ENCODE measurements at regions not wholly inside any gene's neighbourhood (a gene's known extent, or its start where the extent isn't known, plus 50 kb on each side); places are given as distances from the start of the nearest gene placed in this dataset.

- Mint-ChIP-seq H3K9me3 (no peaks in the 10 kb centered on the region), H3K27me3 (no peaks in the 10 kb centered on the region), H3K4me3 (no peak overlapping the region), H3K4me1 (peaks cover 24% of the 10 kb centered on the region), H3K27ac (no peak overlapping the region), H3K36me3 (no peaks in the 10 kb centered on the region)
- ATAC-seq: peak; percentile 55
These were observed 143.5 kb downstream of the RXFP2 start for GRCh38 chr13:31882794-31883193.

- no peak for ATAC-seq
- Mint-ChIP-seq H3K36me3 (no peaks in the 10 kb centered on the region), H3K4me1 (peaks cover 24% of the 10 kb centered on the region), H3K9me3 (no peaks in the 10 kb centered on the region), H3K27me3 (no peaks in the 10 kb centered on the region), H3K27ac (no peak overlapping the region), H3K4me3 (no peak overlapping the region)
These were observed 145.2 kb downstream of the RXFP2 start for GRCh38 chr13:31884556-31884955.

- H3K27ac Mint-ChIP-seq: no peak overlapping the region
- H3K9me3 Mint-ChIP-seq: no peaks in the 10 kb centered on the region
- ATAC-seq: no peak
- no peaks in the 10 kb centered on the region for H3K36me3 Mint-ChIP-seq
- H3K27me3 Mint-ChIP-seq: no peaks in the 10 kb centered on the region
- peaks cover 18% of the 10 kb centered on the region for H3K4me1 Mint-ChIP-seq
- no peak overlapping the region for H3K4me3 Mint-ChIP-seq
These were observed 145.6 kb upstream of the FRY start for GRCh38 chr13:31885994-31886393.

GRCh38 chr13:31887286-31887685 is 144.3 kb upstream of the FRY start:
- no peaks in the 10 kb centered on the region for H3K36me3 Mint-ChIP-seq
- no peak overlapping the region for H3K27ac Mint-ChIP-seq
- ATAC-seq: no peak
- no peaks in the 10 kb centered on the region for H3K9me3 Mint-ChIP-seq
- H3K4me1 Mint-ChIP-seq: peaks cover 14% of the 10 kb centered on the region
- H3K4me3 Mint-ChIP-seq: no peak overlapping the region
- no peaks in the 10 kb centered on the region for H3K27me3 Mint-ChIP-seq

- Mint-ChIP-seq H3K36me3 (no peaks in the 10 kb centered on the region), H3K4me3 (no peak overlapping the region), H3K9me3 (no peaks in the 10 kb centered on the region), H3K27me3 (no peaks in the 10 kb centered on the region), H3K27ac (no peak overlapping the region), H3K4me1 (peaks cover 6% of the 10 kb centered on the region)
- ATAC-seq: no peak
These were observed 140.6 kb upstream of the FRY start for GRCh38 chr13:31890946-31891345.

GRCh38 chr13:31891472-31891871 is 140.1 kb upstream of the FRY start:
- Mint-ChIP-seq H3K4me3 (no peak overlapping the region), H3K36me3 (no peaks in the 10 kb centered on the region), H3K4me1 (peaks cover 8% of the 10 kb centered on the region), H3K9me3 (no peaks in the 10 kb centered on the region), H3K27me3 (no peaks in the 10 kb centered on the region), H3K27ac (no peak overlapping the region)
- no peak for ATAC-seq

- no peaks in the 10 kb centered on the region for H3K9me3 Mint-ChIP-seq
- no peaks in the 10 kb centered on the region for H3K36me3 Mint-ChIP-seq
- H3K27me3 Mint-ChIP-seq: no peaks in the 10 kb centered on the region
- no peak overlapping the region for H3K27ac Mint-ChIP-seq
- no peak overlapping the region for H3K4me3 Mint-ChIP-seq
- peaks cover 13% of the 10 kb centered on the region for H3K4me1 Mint-ChIP-seq
- no peak for ATAC-seq
These were observed 136.6 kb upstream of the FRY start for GRCh38 chr13:31894931-31895330.

- Mint-ChIP-seq H3K27ac (no peak overlapping the region), H3K4me1 (peaks cover 13% of the 10 kb centered on the region), H3K4me3 (no peak overlapping the region), H3K9me3 (no peaks in the 10 kb centered on the region), H3K36me3 (no peaks in the 10 kb centered on the region), H3K27me3 (no peaks in the 10 kb centered on the region)
- ATAC-seq: no peak
These were observed 135.9 kb upstream of the FRY start for GRCh38 chr13:31895691-31896090.

- H3K36me3 Mint-ChIP-seq: no peaks in the 10 kb centered on the region
- no peak overlapping the region for H3K4me3 Mint-ChIP-seq
- H3K9me3 Mint-ChIP-seq: no peaks in the 10 kb centered on the region
- peaks cover 13% of the 10 kb centered on the region for H3K4me1 Mint-ChIP-seq
- no peak overlapping the region for H3K27ac Mint-ChIP-seq
- H3K27me3 Mint-ChIP-seq: no peaks in the 10 kb centered on the region
- ATAC-seq: peak; percentile 53
These were observed 135.1 kb upstream of the FRY start for GRCh38 chr13:31896427-31896826.

GRCh38 chr13:31898378-31899071 is 133.0 kb upstream of the FRY start:
- no peak overlapping the region for H3K4me3 Mint-ChIP-seq
- ATAC-seq: no peak
- H3K27ac Mint-ChIP-seq: no peak overlapping the region
- no peaks in the 10 kb centered on the region for H3K9me3 Mint-ChIP-seq
- H3K27me3 Mint-ChIP-seq: no peaks in the 10 kb centered on the region
- H3K36me3 Mint-ChIP-seq: no peaks in the 10 kb centered on the region
- H3K4me1 Mint-ChIP-seq: peaks cover 13% of the 10 kb centered on the region

GRCh38 chr13:31901985-31902384 is 129.6 kb upstream of the FRY start:
- Mint-ChIP-seq H3K36me3 (no peaks in the 10 kb centered on the region), H3K27ac (no peak overlapping the region), H3K4me3 (no peak overlapping the region), H3K4me1 (no peaks in the 10 kb centered on the region), H3K27me3 (peaks cover under 1% of the 10 kb centered on the region), H3K9me3 (no peaks in the 10 kb centered on the region)
- no peak for ATAC-seq

GRCh38 chr13:31903111-31903815 is 128.3 kb upstream of the FRY start:
- peaks cover 13% of the 10 kb centered on the region for H3K27me3 Mint-ChIP-seq
- no peak overlapping the region for H3K27ac Mint-ChIP-seq
- H3K4me1 Mint-ChIP-seq: no peaks in the 10 kb centered on the region
- H3K9me3 Mint-ChIP-seq: no peaks in the 10 kb centered on the region
- no peak for ATAC-seq
- H3K36me3 Mint-ChIP-seq: no peaks in the 10 kb centered on the region
- H3K4me3 Mint-ChIP-seq: no peak overlapping the region

- Mint-ChIP-seq H3K36me3 (no peaks in the 10 kb centered on the region), H3K27me3 (peaks cover 13% of the 10 kb centered on the region), H3K9me3 (no peaks in the 10 kb centered on the region), H3K4me3 (no peak overlapping the region), H3K4me1 (no peaks in the 10 kb centered on the region), H3K27ac (no peak overlapping the region)
- ATAC-seq: no peak
These were observed 126.4 kb upstream of the FRY start for GRCh38 chr13:31904941-31905824.

- Mint-ChIP-seq H3K27ac (no peak overlapping the region), H3K4me1 (no peaks in the 10 kb centered on the region), H3K4me3 (no peak overlapping the region), H3K36me3 (no peaks in the 10 kb centered on the region), H3K27me3 (peaks cover 13% of the 10 kb centered on the region), H3K9me3 (no peaks in the 10 kb centered on the region)
- no peak for ATAC-seq
These were observed 125.6 kb upstream of the FRY start for GRCh38 chr13:31905961-31906360.

- Mint-ChIP-seq H3K27ac (no peak overlapping the region), H3K36me3 (no peaks in the 10 kb centered on the region), H3K4me1 (peaks cover 6% of the 10 kb centered on the region), H3K27me3 (peaks cover 13% of the 10 kb centered on the region), H3K9me3 (no peaks in the 10 kb centered on the region), H3K4me3 (no peak overlapping the region)
- no peak for ATAC-seq
These were observed 122.7 kb upstream of the FRY start for GRCh38 chr13:31908696-31909411.
